ENCODE measurements at regions not wholly inside any gene's neighbourhood (a gene's known extent, or its start where the extent isn't known, plus 50 kb on each side); places are given as distances from the start of the nearest gene placed in this dataset.
"Not testable (repeated sequence)": the region's sequence is repeated elsewhere in the genome, so short reads cannot be mapped to it uniquely, and the experiment has no call there.

DNA sequence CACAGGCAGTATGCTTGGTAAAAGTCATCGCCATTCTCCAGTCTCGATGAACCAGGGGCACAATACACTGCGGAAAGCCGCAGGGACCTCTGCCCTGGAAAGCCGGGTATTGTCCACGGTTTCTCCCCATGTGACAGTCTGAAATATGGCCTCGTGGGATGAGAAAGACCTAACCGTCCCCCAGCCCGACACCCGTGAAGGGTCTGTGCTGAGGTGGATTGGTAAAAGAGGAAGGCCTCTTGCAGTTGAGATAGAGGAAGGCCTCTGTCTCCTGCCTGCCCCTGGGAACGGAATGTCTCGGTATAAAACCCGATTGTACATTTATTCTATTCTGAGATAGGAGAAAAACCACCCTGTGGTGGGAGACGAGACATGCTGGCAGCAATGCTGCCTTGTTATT is 149.1 kb downstream of the TMEM121 start:
- H3K9me3 ChIP-seq; H3K4me1 ChIP-seq (ENCODE audit: low read depth); DNase-seq; intact Hi-C loops (cut with DNase I, micrococcal nuclease); H3K36me3 ChIP-seq (ENCODE audit: low read depth); ATAC-seq; H3K4me3 ChIP-seq: not testable (repeated sequence)

DNA sequence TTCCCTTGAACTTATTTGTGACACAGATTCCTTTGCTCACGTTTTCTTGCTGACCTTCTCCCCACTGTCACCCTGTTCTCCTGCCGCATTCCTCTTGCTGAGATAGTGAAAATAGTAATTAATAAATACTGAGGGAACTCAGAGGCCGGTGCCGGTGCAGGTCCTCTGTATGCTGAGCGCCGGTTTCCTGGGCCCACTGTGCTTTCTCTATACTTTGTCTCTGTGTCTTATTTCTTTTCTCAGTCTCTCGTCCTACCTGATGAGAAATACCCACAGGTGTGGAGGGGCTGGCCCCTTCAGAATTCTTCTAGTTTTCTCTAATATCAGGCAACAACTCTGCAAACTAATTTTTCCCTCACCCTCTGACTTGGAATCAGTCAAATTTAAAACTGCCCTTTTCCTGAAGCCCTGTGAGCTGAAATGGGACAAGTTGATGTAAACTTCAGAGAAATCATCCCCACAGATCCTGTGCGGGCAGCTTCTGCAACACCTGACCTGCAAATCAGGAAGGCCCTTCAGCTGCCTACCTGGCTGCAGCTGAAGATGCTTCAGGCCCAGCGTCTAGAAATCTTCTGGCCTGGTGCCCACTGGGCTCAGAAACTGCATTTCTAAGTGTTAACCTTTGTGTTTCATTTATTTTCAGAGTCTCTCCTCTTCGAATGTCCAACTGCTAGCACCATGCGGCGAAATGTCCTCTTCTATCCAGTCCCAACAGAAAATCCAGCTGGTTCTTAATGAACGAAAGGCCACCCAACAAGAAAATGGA is 149.7 kb downstream of the TMEM121 start:
- H3K4me3 ChIP-seq; DNase-seq; H3K9me3 ChIP-seq; intact Hi-C loops (cut with DNase I, micrococcal nuclease); ATAC-seq; H3K36me3 ChIP-seq (ENCODE audit: low read depth); H3K4me1 ChIP-seq (ENCODE audit: low read depth): not testable (repeated sequence)

DNA sequence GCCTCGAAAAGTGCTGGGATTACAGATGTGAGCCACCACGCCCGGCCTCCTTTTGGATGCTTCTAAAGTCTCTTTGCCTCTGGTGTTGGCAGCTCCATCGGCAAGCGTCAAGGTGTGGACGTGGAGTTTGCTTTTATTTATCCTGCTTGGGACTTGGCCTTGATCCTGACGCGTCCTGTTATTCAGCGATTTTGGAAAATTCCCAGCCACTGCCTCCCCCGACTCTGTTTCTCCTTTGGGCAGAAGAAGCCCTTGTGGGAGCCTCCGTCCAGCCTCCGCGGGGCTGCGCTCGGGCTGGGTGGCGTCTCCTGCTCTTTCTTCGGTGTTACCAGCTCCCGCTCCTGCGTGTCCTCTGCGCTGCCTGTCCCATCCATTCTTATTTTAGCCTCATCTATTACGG is 151.7 kb downstream of the TMEM121 start:
- H3K4me3 ChIP-seq; H3K36me3 ChIP-seq (ENCODE audit: low read depth); H3K9me3 ChIP-seq; ATAC-seq; DNase-seq; H3K4me1 ChIP-seq (ENCODE audit: low read depth); intact Hi-C loops (cut with DNase I, micrococcal nuclease): not testable (repeated sequence)

DNA sequence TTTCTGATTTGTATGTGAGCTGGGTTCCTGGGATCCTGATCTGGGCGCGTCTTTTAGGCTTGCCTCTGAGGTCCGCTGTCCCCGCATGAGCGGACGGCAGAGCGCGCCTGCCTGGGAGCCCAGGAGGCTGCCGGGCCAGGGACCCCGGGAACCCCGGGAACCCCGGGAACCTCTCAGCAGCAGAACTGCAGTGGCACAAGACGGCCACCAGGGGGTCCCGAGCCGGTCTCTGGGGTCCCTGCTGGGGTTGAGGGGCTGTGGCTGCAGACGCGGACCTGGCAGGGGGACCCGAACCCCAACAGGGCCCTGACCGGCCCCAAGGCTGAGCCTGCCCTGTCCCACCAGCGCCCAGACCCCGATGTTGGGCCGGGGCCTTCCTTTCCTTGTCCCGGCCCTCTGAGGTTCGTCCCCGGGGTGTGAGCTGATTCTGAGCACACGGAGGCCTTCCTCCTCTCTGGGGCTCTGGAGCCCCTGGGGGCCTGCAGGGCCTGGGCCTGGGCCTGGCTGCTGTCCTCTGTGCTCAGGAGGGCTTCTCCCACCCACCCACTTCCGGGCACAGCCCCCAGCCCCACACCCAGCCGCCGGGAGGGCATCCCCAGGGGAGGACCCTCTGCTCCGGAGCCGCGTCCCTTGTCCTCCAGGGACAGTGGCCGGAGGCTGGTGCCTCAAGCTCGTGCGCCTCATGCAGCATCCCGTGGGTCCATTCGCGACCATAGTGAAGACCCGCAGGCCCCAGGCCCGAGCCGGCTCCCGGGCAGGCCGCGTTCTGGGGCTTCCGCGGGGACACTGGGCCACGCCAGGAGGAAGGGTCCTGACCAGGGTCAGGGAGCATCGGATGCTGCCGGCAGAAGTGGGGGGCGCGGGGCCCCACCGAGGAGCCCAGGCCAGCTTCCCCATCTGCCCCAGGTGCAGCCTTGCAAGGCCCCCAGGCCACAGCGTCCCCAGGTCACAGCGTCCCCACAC is 152.9 kb downstream of the TMEM121 start:
- H3K4me1 ChIP-seq (ENCODE audit: low read depth); intact Hi-C loops (cut with DNase I, micrococcal nuclease); H3K4me3 ChIP-seq; H3K9me3 ChIP-seq; H3K36me3 ChIP-seq (ENCODE audit: low read depth); DNase-seq: not testable (repeated sequence)
- peak; percentile 7 for ATAC-seq

DNA sequence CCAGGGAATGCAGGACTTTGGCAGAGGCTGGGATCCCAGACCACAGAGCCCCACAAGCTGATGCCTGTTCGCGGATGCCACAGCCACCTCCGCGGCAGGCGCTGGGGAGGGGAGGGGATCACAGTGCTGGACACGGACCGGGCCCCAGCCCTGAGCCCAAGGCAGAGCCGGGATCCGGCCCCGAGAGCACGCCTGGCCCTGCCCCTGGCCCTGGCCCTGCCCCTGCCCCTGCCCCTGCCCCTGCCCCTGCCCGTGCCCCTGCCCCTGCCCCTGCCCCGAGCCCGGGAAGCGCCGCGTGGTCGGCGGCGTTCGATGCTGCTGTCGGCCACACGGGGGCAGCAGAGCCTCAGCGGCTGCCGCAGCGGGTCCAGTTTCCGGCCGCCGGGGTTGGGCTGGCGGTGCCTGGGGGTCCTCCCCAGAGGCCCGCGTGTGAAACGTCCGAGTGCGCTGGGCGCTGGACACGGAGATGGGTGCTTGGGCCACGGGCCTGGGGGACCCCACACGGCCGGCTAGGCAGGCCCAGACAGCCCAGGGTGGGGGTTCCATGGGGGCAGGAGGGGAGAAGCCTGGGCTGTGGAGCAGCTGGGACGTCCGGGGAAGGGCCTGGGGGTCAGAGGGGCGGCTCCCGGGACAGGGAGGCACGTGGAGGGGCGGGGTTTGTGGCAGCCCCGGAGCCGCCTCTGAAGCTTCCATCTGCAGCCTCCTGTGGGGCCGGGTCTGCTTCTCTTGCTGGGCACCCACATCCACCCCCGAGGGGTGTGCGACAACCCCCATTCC is 153.8 kb downstream of the TMEM121 start:
- intact Hi-C loops (cut with DNase I, micrococcal nuclease), result loop anchor here in 1 of 2 donors (10.0 kb wide), 1 partner anchor 265 kb away; no protein-coding TSS in a partner anchor
- ATAC-seq, result peak; percentile 82
- not testable (repeated sequence) for H3K9me3 ChIP-seq; H3K36me3 ChIP-seq (ENCODE audit: low read depth); DNase-seq; H3K4me3 ChIP-seq; H3K4me1 ChIP-seq (ENCODE audit: low read depth)

DNA sequence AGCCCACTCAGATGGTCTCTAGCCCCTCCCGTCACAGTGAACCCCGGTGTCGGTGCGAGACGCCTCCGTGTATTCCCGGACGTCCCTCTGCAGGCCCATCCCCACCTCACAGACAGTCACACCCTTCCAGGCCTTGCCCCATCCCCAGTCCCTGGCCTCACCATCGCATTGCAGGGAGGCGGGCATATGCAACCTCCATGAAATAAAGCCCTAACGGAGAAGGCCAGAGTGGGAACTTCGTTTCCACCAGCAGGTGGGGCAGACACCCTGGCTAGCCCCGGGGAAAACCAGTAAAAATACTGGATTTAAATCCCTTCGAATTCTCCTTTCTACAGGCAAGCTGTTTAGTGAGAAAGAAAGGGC is 154.3 kb downstream of the TMEM121 start:
- H3K4me1 ChIP-seq (ENCODE audit: low read depth); DNase-seq; H3K4me3 ChIP-seq; H3K9me3 ChIP-seq; H3K36me3 ChIP-seq (ENCODE audit: low read depth): not testable (repeated sequence)
- ATAC-seq, result peak; percentile 43
- intact Hi-C loops (cut with DNase I, micrococcal nuclease), result loop anchor here in 1 of 2 donors (10.0 kb wide), 1 partner anchor 264 kb away; no protein-coding TSS in a partner anchor

DNA sequence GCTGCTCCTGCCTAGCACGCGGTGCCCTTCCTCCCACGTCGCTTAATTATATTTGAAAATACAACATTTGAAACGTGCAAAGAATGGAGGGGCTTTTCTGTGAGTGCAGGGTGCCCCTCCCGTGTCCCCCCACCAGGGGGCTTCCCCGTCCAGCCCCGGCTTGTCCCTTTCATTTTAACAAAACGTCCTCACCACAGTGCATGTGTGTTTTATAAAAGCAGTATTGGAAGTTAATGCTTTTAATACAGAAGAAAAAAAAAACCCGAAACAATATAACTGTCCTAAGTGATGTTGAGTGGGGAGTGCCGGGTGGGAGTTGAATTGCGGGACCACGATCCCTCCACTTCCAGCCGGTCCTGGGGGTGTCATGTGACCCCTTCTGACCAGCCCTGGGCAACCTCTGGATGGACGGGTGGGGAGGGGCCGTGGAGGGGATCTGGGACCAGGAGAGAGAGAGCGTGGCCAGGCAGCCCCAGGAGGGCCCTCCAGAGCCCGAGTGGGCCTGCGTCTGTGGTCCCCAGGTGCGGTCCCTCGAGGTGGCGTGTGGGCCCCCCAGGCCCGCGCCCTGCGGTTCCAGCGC is 155.3 kb downstream of the TMEM121 start:
- intact Hi-C loops (cut with DNase I, micrococcal nuclease), result loop anchor here in 1 of 2 donors (10.0 kb wide), 1 partner anchor 263 kb away; no protein-coding TSS in a partner anchor
- not testable (repeated sequence) for H3K4me1 ChIP-seq (ENCODE audit: low read depth); H3K36me3 ChIP-seq (ENCODE audit: low read depth); DNase-seq; H3K9me3 ChIP-seq; ATAC-seq; H3K4me3 ChIP-seq

DNA sequence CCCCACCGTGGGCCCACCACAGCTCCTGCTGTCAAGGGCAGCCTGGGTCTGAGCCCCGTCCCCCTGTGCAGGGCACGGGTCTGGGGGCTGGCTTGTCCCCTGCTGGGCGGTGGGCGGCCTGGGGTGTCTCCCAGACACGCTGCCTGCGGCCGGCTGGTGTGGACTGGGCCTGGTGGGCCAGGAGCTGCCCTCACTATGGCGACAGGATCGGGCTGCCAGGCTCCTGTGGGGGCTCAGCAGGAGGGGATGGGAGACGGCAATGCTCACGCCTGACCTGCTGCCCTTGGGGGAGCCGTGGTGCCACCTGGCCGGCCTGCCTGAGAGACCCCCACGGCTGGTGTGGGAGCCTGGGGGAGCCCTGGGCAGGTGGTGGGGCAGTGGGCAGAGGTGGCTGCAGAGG is 156.1 kb downstream of the TMEM121 start:
- intact Hi-C loops (cut with DNase I, micrococcal nuclease), result loop anchor here in 1 of 2 donors (10.0 kb wide), 1 partner anchor 262 kb away; no protein-coding TSS in a partner anchor
- not testable (repeated sequence) for H3K4me1 ChIP-seq (ENCODE audit: low read depth); H3K9me3 ChIP-seq; H3K36me3 ChIP-seq (ENCODE audit: low read depth); DNase-seq; H3K4me3 ChIP-seq; ATAC-seq

DNA sequence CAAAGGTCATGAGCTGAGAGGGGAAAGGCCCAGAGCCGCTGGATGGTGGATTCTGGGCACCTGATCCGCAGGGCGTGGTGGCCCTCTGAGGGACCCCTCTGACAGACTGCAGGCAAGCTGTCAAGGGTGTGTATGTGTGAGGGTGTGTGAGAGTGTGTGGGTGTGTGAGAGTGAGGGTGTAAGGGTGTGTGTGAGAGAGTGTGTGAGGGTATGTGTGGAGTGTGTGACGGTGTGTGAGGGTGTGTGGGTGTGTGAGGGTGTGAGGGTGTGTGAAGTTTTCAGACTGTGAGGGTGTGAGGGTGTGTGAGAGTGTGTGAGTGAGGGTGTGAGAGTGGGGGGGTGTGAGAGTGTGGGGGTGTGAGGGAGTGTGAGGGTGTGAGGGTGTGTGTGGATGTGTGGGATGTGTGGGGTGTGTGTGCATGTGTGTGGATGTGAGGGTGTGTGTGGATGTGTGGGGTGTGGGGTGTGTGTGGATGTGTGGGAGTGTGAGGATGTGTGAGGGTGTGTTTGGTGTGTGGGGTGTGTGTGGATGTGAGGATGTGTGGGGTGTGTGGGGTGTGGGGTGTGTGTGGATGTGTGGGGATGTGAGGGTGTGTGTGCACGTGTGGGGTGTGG is 156.7 kb downstream of the TMEM121 start:
- TF ChIP-seq, protein P1, sequence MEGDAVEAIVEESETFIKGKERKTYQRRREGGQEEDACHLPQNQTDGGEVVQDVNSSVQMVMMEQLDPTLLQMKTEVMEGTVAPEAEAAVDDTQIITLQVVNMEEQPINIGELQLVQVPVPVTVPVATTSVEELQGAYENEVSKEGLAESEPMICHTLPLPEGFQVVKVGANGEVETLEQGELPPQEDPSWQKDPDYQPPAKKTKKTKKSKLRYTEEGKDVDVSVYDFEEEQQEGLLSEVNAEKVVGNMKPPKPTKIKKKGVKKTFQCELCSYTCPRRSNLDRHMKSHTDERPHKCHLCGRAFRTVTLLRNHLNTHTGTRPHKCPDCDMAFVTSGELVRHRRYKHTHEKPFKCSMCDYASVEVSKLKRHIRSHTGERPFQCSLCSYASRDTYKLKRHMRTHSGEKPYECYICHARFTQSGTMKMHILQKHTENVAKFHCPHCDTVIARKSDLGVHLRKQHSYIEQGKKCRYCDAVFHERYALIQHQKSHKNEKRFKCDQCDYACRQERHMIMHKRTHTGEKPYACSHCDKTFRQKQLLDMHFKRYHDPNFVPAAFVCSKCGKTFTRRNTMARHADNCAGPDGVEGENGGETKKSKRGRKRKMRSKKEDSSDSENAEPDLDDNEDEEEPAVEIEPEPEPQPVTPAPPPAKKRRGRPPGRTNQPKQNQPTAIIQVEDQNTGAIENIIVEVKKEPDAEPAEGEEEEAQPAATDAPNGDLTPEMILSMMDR (IDR thresholded peaks at IDR 0.05), result no peak
- intact Hi-C loops (cut with DNase I, micrococcal nuclease), result loop anchor here in 1 of 2 donors (10.0 kb wide), 1 partner anchor 262 kb away; no protein-coding TSS in a partner anchor
- no peak overlapping the region for H3K4me3 ChIP-seq
- no peak for DNase-seq
- no peaks in the 10 kb centered on the region for H3K36me3 ChIP-seq (ENCODE audit: low read depth)
- H3K4me1 ChIP-seq (ENCODE audit: low read depth), result no peaks in the 10 kb centered on the region
- ATAC-seq, result no peak
- H3K9me3 ChIP-seq, result no peaks in the 10 kb centered on the region

DNA sequence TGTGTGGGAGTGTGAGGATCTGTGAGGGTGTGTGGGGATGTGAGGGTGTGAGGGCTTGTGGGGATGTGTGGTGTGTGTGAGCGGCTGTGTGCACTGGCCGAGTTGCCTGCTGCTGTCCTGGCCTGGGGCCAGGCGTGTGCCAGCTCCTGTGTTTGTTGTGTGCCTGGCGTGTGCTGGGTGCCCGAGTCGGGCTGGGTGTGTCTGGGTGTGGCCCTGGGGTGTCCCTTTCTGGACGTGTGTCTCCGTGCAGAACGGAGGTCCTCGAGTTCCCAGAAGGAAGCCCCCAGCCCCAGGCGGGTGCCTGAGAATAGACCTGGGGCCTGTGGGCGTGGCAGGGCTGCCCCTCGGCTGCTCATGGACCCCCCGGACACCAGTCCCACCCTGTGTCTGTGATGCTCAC is 157.7 kb downstream of the TMEM121 start:
- ATAC-seq; H3K36me3 ChIP-seq (ENCODE audit: low read depth); H3K4me3 ChIP-seq; H3K9me3 ChIP-seq; DNase-seq; H3K4me1 ChIP-seq (ENCODE audit: low read depth): not testable (repeated sequence)
- intact Hi-C loops (cut with DNase I, micrococcal nuclease), result loop anchor here in 1 of 2 donors (10.0 kb wide), 1 partner anchor 261 kb away; no protein-coding TSS in a partner anchor

DNA sequence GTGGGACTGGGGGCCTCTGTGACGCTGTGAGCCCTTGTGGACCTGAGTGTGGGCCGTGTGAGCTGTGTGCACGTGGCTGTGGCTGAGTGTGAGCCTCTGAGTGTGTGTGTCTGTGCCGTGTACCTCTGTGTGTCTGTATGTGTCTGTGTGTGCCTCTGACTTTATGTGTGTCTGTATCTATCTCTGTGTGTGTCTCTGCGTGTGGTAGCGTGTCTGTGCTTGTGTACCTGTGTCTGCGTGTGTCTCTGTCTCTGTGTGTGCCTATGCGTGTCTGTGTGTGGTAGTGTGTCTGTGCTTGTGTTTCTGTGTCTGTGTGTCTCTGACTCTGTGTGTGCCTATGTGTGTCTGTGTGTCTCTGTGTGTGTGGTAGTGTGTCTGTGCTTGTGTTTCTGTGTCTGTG is 158.2 kb downstream of the TMEM121 start:
- H3K9me3 ChIP-seq; H3K4me1 ChIP-seq (ENCODE audit: low read depth); H3K4me3 ChIP-seq; H3K36me3 ChIP-seq (ENCODE audit: low read depth); ATAC-seq; DNase-seq: not testable (repeated sequence)
- intact Hi-C loops (cut with DNase I, micrococcal nuclease), result loop anchor here in 1 of 2 donors (10.0 kb wide), 1 partner anchor 260 kb away; no protein-coding TSS in a partner anchor

Measured in mucosa of descending colon (tissue), 3 donors.